ENCODE measurements at regions not wholly inside any gene's neighbourhood (a gene's known extent, or its start where the extent isn't known, plus 50 kb on each side); places are given as distances from the start of the nearest gene placed in this dataset.

DNA sequence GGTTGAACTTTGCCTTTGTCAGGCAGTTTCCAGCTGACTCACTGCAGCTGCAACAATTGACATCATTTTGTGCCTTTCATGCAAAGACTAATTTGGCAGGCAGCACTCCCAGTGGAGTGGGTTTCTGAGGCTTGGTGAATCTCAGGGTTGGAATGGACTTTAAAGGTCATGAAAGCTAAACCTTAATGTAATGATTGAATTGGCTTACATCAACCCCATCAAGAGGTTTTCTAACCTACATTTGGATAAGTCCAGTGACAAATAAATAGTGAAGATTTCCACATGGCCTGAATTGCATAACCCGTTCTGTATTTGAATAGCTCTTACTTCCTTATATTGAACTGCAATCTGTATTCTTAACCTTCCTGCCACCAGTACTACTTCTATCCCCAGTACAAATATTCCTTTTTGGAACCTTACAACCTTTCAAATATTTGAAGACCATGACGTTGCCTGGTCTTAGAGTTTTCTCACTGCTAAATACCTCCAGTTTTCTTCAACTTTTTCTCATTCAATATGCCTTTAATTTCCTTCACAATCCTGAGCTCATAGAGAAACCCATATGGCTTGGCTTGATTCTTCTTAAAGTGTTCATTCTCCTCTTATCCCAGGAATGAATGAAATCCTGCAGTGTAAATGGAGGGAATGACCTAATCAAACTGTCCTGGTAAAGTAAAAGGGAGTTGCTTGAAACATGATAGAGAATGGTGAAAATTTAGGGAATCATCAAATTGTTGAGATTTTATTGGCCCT lies 168.1 kb upstream of the NOVA1 start:
- FAIRE-seq (peak; percentile 80), DNase-seq (ENCODE audit: insufficient read length, low spot score) (peak; percentile 6)

GRCh38 chr14:26766726-26767125 lies 168.9 kb upstream of the NOVA1 start:
- FAIRE-seq: no peak

GRCh38 chr14:26773906-26774593 lies 176.2 kb upstream of the NOVA1 start:
- DNase-seq (ENCODE audit: insufficient read length, low spot score) (peak; percentile 56), FAIRE-seq (peak; percentile 76)

More at GRCh38 chr14:26766726-26767125, 168.9 kb upstream of the NOVA1 start:
- DNase-seq (ENCODE audit: insufficient read length, low spot score): no peak

GRCh38 chr14:26775765-26776563 lies 178.1 kb upstream of the NOVA1 start:
- FAIRE-seq (peak; percentile 92), DNase-seq (ENCODE audit: insufficient read length, low spot score) (peak; percentile 36)

GRCh38 chr14:26791117-26791806 lies 193.4 kb upstream of the NOVA1 start:
- FAIRE-seq (no peak), DNase-seq (ENCODE audit: insufficient read length, low spot score) (no peak)

- peak; percentile 79 for FAIRE-seq
Observed at GRCh38 chr14:26794731-26795130, 196.9 kb upstream of the NOVA1 start.

DNA sequence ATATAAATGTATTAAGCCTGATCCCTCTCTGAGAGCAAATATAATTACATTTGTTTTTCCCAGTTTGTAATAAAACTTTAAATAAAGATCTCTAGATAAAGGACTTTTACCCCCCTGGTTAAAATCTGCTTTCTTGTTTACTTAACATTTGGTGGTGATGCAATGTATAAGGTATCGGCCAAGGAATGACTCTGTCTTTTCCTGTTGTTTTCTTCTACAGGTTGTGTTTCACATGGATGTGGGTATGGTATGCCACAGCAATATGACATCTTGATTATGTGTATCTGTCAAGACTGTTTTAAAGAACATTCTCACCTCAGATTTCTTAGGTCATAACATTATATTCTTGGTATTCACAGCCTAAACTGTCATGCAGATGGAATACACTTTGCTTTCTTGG lies 210.6 kb upstream of the NOVA1 start:
- DNase-seq (ENCODE audit: insufficient read length, low spot score) (no peak), FAIRE-seq (peak; percentile 95)

More at GRCh38 chr14:26794731-26795130, 196.9 kb upstream of the NOVA1 start:
- no peak for DNase-seq (ENCODE audit: insufficient read length, low spot score)

DNA sequence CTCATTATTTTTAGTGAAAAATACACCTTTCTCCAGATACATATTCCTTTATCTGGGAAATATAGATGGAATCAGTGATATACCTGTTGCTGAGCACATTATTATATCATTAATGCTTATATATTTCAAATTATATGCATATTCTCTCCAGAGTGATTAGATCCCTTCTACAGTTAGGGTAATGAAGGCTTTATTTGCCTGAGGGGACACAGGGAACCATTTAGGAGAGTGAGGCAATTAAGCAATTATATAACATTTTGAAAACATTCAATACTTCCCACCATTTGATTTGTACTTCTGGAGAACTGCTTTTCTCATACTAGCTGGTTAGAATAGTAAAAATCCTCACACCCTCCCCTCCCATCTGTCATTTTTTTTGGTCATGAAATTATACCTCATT lies 212.8 kb upstream of the NOVA1 start:
- FAIRE-seq (no peak), DNase-seq (ENCODE audit: insufficient read length, low spot score) (no peak)

GRCh38 chr14:26811756-26812305 lies 214.0 kb upstream of the NOVA1 start:
- no peak for FAIRE-seq
- no peak for DNase-seq (ENCODE audit: insufficient read length, low spot score)

- peak; percentile 28 for DNase-seq (ENCODE audit: insufficient read length, low spot score)
- FAIRE-seq: peak; percentile 92
Observed at GRCh38 chr14:26820138-26820537, 222.3 kb upstream of the NOVA1 start.

DNA sequence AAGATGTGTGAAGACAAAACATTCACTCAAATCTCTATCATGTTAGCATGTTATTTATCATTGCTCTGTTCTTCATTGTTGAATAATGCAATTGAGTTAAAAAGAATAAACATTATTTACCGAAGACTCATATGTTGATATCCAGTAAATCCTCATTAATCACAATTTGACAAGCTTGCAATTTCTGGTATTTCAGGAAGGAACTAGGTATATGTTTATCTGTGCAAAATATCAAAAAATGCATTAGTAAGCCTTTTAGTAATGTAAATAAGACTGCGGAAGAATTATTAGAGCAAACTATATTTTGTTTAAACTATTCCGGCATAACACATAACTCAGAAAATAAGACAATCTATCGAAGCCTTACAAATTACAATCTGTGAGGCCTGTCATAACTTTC lies 222.7 kb upstream of the NOVA1 start:
- no peak for FAIRE-seq
- no peak for DNase-seq (ENCODE audit: insufficient read length, low spot score)

DNA sequence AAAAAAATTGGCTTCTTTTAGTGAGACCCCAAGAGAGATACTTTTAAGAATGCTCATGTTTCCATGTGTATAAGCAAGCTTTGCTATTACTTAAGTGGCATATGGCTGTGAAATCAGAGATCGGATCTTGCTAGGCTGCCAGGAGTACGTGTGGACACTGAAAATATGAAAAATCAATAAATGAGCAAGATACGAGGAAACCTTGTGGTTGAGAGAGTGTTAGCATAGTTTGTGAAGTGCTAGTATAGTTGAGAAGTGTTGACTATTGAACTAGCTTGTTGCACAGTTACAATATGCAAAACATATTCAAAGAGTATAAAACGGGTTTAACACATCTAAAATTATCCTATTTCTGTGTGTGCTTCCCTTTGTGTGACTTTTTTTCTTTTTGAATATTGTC lies 230.9 kb upstream of the NOVA1 start:
- no peak for DNase-seq (ENCODE audit: insufficient read length, low spot score)
- FAIRE-seq: peak; percentile 57

DNA sequence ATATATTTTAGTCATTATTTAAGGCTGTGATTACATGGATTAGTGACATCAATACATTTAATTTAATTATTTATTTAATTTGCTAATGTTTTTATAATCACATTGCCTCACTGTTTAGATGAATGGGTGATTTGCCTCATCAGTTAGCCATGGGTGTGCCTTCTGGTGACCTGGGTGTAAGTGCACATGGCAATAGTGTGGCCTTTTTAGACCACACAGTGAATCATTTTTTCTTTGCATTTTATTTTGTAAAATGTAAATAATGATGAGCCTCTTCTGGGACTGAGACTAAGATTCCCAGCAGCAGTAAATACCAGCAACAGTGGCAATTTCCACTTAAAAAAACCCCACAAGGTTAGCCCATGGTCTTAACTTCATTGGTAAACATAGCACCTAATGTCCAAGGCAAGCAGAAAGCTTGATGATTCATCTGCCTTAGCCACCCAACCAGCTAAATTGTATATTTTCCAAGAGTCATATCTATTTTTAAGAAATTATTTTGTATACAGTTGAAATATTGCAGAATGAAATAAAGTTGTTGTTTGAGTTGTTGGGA lies 235.9 kb upstream of the NOVA1 start:
- FAIRE-seq (peak; percentile 74), DNase-seq (ENCODE audit: insufficient read length, low spot score) (no peak)

DNA sequence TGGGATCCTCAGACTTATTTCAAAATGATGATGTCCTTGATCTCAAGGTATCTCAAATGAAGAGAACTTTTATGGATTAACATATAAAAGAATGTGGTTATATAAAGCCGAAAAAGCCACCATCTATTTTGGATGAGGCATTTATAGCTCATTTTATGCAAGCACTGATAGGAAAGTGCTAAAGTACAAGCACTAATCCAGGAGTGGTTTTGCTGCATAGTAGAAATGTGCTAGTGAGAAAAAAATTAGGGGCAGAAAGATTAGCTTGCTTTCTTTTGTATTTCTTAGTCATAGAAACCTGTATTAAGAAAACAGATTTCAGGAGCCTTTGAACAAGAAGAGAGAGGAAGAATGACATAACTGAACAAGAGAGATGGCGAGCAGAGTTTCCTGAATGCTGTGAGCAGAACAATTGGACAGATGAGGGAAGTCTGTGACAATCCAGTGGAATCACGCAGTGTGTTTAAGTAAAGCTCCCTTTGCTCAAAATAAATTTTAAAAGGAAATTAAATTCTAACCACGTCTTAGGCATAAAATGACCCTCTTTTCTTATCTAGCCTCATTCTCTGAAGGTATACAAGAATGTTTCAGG lies 238.2 kb upstream of the NOVA1 start:
- DNase-seq (ENCODE audit: insufficient read length, low spot score) (no peak), FAIRE-seq (no peak)

DNA sequence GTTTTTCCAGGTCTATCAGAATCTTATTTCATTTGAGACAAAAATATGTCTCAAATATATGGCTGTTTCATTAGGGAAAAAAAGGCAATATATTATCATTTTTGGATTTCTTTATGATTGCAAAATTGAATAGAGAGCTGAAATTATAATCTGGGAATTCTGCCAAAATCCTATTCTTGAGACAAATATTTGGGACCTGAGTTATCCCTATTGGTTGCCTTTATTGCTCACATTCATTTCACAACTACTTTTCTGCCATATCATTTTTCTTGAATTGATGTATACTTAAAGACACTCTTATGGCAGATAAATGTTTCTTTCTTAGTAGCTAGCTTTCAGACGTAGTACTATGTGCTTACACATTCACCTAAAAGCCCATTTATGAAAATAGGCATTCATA lies 241.6 kb upstream of the NOVA1 start:
- no peak for DNase-seq (ENCODE audit: insufficient read length, low spot score)
- FAIRE-seq: no peak

- FAIRE-seq (peak; percentile 77), DNase-seq (ENCODE audit: insufficient read length, low spot score) (no peak)
Observed at GRCh38 chr14:26841326-26841725, 243.5 kb upstream of the NOVA1 start.

- FAIRE-seq (peak; percentile 97), DNase-seq (ENCODE audit: insufficient read length, low spot score) (peak; percentile 69)
Observed at GRCh38 chr14:26841920-26842741, 244.3 kb upstream of the NOVA1 start.

GRCh38 chr14:26845151-26845818 lies 247.5 kb upstream of the NOVA1 start:
- FAIRE-seq: peak; percentile 73
- no peak for DNase-seq (ENCODE audit: insufficient read length, low spot score)

Data from HTR-8/SVneo (cell line).